ENCODE measurements at regions not wholly inside any gene's neighbourhood (a gene's known extent, or its start where the extent isn't known, plus 50 kb on each side); places are given as distances from the start of the nearest gene placed in this dataset.

GRCh38 chr6:81900616-81901015 is 148.1 kb upstream of the TENT5A start:
- no peaks in the 10 kb centered on the region for H3K27me3 ChIP-seq
- H3K4me1 ChIP-seq (ENCODE audit: low read depth), result peaks cover 12% of the 10 kb centered on the region
- H3K36me3 ChIP-seq, result no peaks in the 10 kb centered on the region
- DNase-seq (ENCODE audit: low read depth in 1 of 2, low spot score in 1 of 2), result no peak
- TF ChIP-seq CTCF (IDR thresholded peaks at IDR 0.05; ENCODE audit: low read depth, low read length), result no peak
- no peak overlapping the region for H3K27ac ChIP-seq
- H3K9me3 ChIP-seq (ENCODE audit: low read depth), result no peaks in the 10 kb centered on the region
- no peak overlapping the region for H3K4me3 ChIP-seq

- no peak for DNase-seq (ENCODE audit: low read depth in 1 of 2, low spot score in 1 of 2)
- no peaks in the 10 kb centered on the region for H3K9me3 ChIP-seq (ENCODE audit: low read depth)
- no peak overlapping the region for H3K4me3 ChIP-seq
Observed at GRCh38 chr6:81897793-81898192, 145.3 kb upstream of the TENT5A start.

GRCh38 chr6:81896525-81897503 is 144.3 kb upstream of the TENT5A start:
- Histone ChIP-seq H3K4me1 (ENCODE audit: low read depth) (peaks cover 26% of the 10 kb centered on the region), H3K27ac (no peak overlapping the region), H3K9me3 (ENCODE audit: low read depth) (no peaks in the 10 kb centered on the region), H3K4me3 (no peak overlapping the region), H3K27me3 (no peaks in the 10 kb centered on the region), H3K36me3 (no peaks in the 10 kb centered on the region)
- no peak for TF ChIP-seq CTCF (IDR thresholded peaks at IDR 0.05; ENCODE audit: low read depth, low read length)
- DNase-seq (ENCODE audit: low read depth in 1 of 2, low spot score in 1 of 2), result no peak

More at GRCh38 chr6:81897793-81898192, 145.3 kb upstream of the TENT5A start:
- Histone ChIP-seq H3K4me1 (ENCODE audit: low read depth) (peaks cover 30% of the 10 kb centered on the region), H3K27ac (no peak overlapping the region), H3K36me3 (no peaks in the 10 kb centered on the region), H3K27me3 (no peaks in the 10 kb centered on the region)
- no peak for TF ChIP-seq CTCF (IDR thresholded peaks at IDR 0.05; ENCODE audit: low read depth, low read length)

- Histone ChIP-seq H3K27ac (no peak overlapping the region), H3K36me3 (no peaks in the 10 kb centered on the region), H3K9me3 (ENCODE audit: low read depth) (no peaks in the 10 kb centered on the region), H3K27me3 (no peaks in the 10 kb centered on the region), H3K4me3 (no peak overlapping the region), H3K4me1 (ENCODE audit: low read depth) (peaks cover 19% of the 10 kb centered on the region)
- TF ChIP-seq CTCF (IDR thresholded peaks at IDR 0.05; ENCODE audit: low read depth, low read length), result no peak
- DNase-seq (ENCODE audit: low read depth in 1 of 2, low spot score in 1 of 2), result peak in 1 of 2 donors; percentile 63
Observed at GRCh38 chr6:81895511-81896185, 143.2 kb upstream of the TENT5A start.

- DNase-seq (ENCODE audit: low read depth in 1 of 2, low spot score in 1 of 2), result peak; percentile 12 to 22
- Histone ChIP-seq H3K27me3 (no peaks in the 10 kb centered on the region), H3K4me3 (no peak overlapping the region), H3K36me3 (no peaks in the 10 kb centered on the region), H3K9me3 (ENCODE audit: low read depth) (no peaks in the 10 kb centered on the region), H3K27ac (no peak overlapping the region), H3K4me1 (ENCODE audit: low read depth) (peaks cover 19% of the 10 kb centered on the region)
- TF ChIP-seq CTCF (IDR thresholded peaks at IDR 0.05; ENCODE audit: low read depth, low read length), result no peak
Observed at GRCh38 chr6:81894788-81895271, 142.3 kb upstream of the TENT5A start.
